ENCODE measurements at regions not wholly inside any gene's neighbourhood (a gene's known extent, or its start where the extent isn't known, plus 50 kb on each side); places are given as distances from the start of the nearest gene placed in this dataset.

DNA sequence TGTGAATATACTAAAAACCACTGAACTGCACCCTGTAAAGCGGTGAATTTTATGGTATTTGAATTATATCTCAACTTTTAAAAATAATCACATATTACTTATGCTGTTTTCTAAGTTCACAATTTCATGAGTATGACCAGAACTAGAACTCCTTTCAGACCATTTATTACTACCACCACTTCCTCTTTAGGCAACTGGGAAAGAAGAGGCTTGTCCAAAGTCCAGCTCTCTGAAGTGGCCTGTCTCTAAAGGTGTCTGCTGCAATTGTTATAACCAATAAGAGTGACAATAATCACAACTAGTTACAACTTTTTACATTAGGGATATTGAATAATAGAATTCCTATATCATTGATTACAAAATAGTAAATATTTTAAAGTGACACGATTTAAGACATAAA, 267.9 kb upstream of the PIK3C3 start:
- no peaks in the 10 kb centered on the region for H3K27me3 ChIP-seq (replicated peaks; ENCODE audit: control insufficient read depth, insufficient read depth, low read length)
- Mint-ChIP-seq H3K4me3 (ENCODE audit: unreplicated experiment) (no peak overlapping the region), H3K27ac (ENCODE audit: unreplicated experiment) (no peak overlapping the region), H3K36me3 (ENCODE audit: insufficient read depth, unreplicated experiment) (no peaks in the 10 kb centered on the region), H3K27me3 (ENCODE audit: insufficient read depth, unreplicated experiment) (no peaks in the 10 kb centered on the region), H3K4me1 (ENCODE audit: low read depth, unreplicated experiment) (no peaks in the 10 kb centered on the region), H3K9me3 (ENCODE audit: unreplicated experiment) (no peaks in the 10 kb centered on the region)
- intact Hi-C loops (cut with micrococcal nuclease; ENCODE audit: unreplicated experiment): no loop called here
- no peaks in the 10 kb centered on the region for H3K36me3 ChIP-seq (ENCODE audit: control insufficient read depth, insufficient read depth, low read length)
- ChIA-PET POLR2A (no interaction called here), CTCF (no interaction called here)
- no peaks in the 10 kb centered on the region for H3K4me1 ChIP-seq
- no peak for DNase-seq
- no peak for TF ChIP-seq CTCF (IDR thresholded peaks at IDR 0.05; ENCODE audit: insufficient read depth in 1 of 2, low read depth in 1 of 2, low read length in 1 of 2, severe bottlenecking in 1 of 2, unreplicated experiment in 1 of 2)
- BruUV-seq (replicated peaks): no TSS peak
- H3K4me3 ChIP-seq (ENCODE audit: low read depth, low read length): no peak overlapping the region
- H3K9me3 ChIP-seq: no peaks in the 10 kb centered on the region

DNA sequence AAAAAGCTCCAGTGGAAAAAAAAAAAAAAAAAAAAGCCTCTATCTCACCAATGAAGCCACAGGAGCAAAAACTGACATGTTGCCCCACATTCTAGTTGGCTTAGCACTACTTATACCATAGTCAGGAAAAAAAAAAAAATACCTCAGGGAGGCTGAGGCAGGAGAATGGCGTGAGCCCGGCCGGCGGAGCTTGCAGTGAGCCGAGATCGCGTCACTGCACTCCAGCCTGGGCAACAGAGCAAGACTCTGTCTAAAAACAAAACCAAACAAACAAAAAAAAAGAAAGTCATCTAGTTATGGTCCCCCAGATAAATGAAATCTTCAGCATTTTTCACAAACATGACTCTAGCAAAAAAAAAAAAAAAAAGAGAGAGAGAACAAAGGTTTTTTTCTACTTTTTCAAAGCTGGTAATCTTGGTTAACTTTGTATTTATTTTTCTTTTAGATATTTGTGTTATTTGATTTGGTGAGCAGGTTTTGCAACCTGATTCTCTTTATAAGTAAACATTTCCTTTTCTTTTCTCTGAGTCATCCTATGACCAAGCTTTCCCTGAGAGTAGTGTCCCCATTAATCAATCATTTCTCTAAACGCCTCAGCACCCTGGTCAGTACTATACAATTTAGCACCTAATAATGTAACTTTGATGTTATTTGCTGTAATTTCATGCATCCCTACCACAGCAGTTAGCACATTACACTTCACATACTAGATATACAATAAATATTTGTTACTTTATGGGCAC, 273.7 kb upstream of the PIK3C3 start:
- DNase-seq: no peak
- Histone ChIP-seq H3K27me3 (replicated peaks; ENCODE audit: control insufficient read depth, insufficient read depth, low read length) (no peaks in the 10 kb centered on the region), H3K36me3 (ENCODE audit: control insufficient read depth, insufficient read depth, low read length) (no peaks in the 10 kb centered on the region), H3K4me1 (no peaks in the 10 kb centered on the region), H3K4me3 (ENCODE audit: low read depth, low read length) (no peak overlapping the region), H3K9me3 (no peaks in the 10 kb centered on the region)
- H3K36me3 Mint-ChIP-seq (ENCODE audit: insufficient read depth, unreplicated experiment): no peaks in the 10 kb centered on the region
- H3K27ac Mint-ChIP-seq (ENCODE audit: unreplicated experiment): no peak overlapping the region
- intact Hi-C loops (cut with micrococcal nuclease; ENCODE audit: unreplicated experiment): no loop called here
- H3K4me3 Mint-ChIP-seq (ENCODE audit: unreplicated experiment): no peak overlapping the region
- BruUV-seq (replicated peaks): no TSS peak
- POLR2A ChIA-PET: no interaction called here
- H3K9me3 Mint-ChIP-seq (ENCODE audit: unreplicated experiment): no peaks in the 10 kb centered on the region
- CTCF ChIA-PET: no interaction called here
- no peaks in the 10 kb centered on the region for H3K4me1 Mint-ChIP-seq (ENCODE audit: low read depth, unreplicated experiment)
- no peak for TF ChIP-seq CTCF (IDR thresholded peaks at IDR 0.05; ENCODE audit: insufficient read depth in 1 of 2, low read depth in 1 of 2, low read length in 1 of 2, severe bottlenecking in 1 of 2, unreplicated experiment in 1 of 2)
- peaks cover 4% of the 10 kb centered on the region for H3K27me3 Mint-ChIP-seq (ENCODE audit: insufficient read depth, unreplicated experiment)

DNA sequence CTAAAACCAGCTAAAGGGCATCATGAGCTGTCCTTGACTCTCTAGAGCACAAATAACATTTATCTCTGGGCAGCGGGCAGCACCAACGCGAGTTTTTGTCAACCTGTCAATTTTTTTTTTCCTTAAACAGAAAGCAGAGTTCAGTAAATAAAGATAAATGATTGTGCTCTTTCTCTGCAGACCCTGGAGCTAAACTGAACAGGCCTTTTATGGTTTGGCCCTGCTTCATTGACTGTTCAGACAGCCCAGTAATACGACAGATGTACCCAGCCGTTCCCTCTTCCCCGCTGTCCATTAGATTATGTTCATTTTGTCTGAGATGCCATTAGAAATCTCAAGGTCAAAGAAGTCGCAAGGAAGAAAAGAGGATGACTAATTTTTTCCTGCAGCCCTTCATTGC, 280.5 kb upstream of the PIK3C3 start:
- POLR2A ChIA-PET: no interaction called here
- no peaks in the 10 kb centered on the region for H3K9me3 ChIP-seq
- no peaks in the 10 kb centered on the region for H3K27me3 ChIP-seq (replicated peaks; ENCODE audit: control insufficient read depth, insufficient read depth, low read length)

More for the DNA sequence above, 280.5 kb upstream of the PIK3C3 start:
- Mint-ChIP-seq H3K9me3 (ENCODE audit: unreplicated experiment) (no peaks in the 10 kb centered on the region), H3K27ac (ENCODE audit: unreplicated experiment) (no peak overlapping the region), H3K4me3 (ENCODE audit: unreplicated experiment) (no peak overlapping the region), H3K4me1 (ENCODE audit: low read depth, unreplicated experiment) (no peaks in the 10 kb centered on the region), H3K27me3 (ENCODE audit: insufficient read depth, unreplicated experiment) (peaks cover 6% of the 10 kb centered on the region), H3K36me3 (ENCODE audit: insufficient read depth, unreplicated experiment) (no peaks in the 10 kb centered on the region)
- intact Hi-C loops (cut with micrococcal nuclease; ENCODE audit: unreplicated experiment): no loop called here
- no peak for DNase-seq
- CTCF ChIA-PET: no interaction called here
- Histone ChIP-seq H3K36me3 (ENCODE audit: control insufficient read depth, insufficient read depth, low read length) (no peaks in the 10 kb centered on the region), H3K4me3 (ENCODE audit: low read depth, low read length) (no peak overlapping the region), H3K4me1 (no peaks in the 10 kb centered on the region)
- BruUV-seq (replicated peaks): no TSS peak
- no peak for TF ChIP-seq CTCF (IDR thresholded peaks at IDR 0.05; ENCODE audit: insufficient read depth in 1 of 2, low read depth in 1 of 2, low read length in 1 of 2, severe bottlenecking in 1 of 2, unreplicated experiment in 1 of 2)

All from Caco-2 (cell line).